ENCODE measurements at regions not wholly inside any gene's neighbourhood (a gene's known extent, or its start where the extent isn't known, plus 50 kb on each side); places are given as distances from the start of the nearest gene placed in this dataset.

DNA sequence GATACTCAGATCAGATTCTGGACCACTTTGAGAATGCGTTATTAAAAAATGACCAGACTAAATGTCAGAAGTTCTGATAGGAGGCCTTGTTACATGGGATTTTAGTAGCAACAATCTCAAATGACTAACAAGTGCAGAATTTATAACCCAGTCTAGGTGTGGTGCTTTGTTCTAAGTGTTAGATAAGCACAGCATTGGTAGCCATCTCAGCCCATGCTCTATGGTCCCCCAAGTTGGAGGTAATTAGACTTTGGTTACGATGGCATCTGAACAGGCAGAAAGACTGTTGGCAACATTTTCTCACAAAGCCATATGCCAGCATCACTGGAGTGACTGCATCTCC lies 140.4 kb upstream of the RPS23 start:
- TF ChIP-seq, protein P1, sequence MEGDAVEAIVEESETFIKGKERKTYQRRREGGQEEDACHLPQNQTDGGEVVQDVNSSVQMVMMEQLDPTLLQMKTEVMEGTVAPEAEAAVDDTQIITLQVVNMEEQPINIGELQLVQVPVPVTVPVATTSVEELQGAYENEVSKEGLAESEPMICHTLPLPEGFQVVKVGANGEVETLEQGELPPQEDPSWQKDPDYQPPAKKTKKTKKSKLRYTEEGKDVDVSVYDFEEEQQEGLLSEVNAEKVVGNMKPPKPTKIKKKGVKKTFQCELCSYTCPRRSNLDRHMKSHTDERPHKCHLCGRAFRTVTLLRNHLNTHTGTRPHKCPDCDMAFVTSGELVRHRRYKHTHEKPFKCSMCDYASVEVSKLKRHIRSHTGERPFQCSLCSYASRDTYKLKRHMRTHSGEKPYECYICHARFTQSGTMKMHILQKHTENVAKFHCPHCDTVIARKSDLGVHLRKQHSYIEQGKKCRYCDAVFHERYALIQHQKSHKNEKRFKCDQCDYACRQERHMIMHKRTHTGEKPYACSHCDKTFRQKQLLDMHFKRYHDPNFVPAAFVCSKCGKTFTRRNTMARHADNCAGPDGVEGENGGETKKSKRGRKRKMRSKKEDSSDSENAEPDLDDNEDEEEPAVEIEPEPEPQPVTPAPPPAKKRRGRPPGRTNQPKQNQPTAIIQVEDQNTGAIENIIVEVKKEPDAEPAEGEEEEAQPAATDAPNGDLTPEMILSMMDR (IDR thresholded peaks at IDR 0.05), result no peak
- TF ChIP-seq EP300 (IDR thresholded peaks at IDR 0.05), result no peak

Data from upper lobe of left lung (tissue), 4 donors.